D341Med (cell line): ENCODE measurements at regions not wholly inside any gene's neighbourhood (a gene's known extent, or its start where the extent isn't known, plus 50 kb on each side); places are given as distances from the start of the nearest gene placed in this dataset.

Source experiments
- DNase-seq: peaks from one replicate; pipeline ENCODE4 v3.0.0; 2012; ENCODE audit warnings: low spot score

DNA sequence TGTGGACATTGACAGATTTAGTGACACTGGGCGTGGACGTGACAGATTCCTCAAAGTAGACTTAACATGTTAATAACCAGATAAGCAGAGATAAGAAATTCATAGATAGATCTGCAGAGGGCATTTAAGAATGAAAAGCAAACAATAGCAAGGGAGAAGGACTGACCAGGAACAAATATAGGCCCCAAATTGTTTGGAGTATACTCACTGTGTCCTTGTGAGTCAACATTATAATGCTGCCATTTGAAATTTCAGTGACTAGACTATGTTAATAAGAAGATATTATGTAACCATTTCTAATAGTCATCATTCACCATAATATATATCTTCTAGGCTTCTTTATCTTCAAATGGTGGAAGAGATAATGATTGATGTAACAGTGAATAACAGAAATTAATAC lies 78.1 kb upstream of the SLC38A11 start:
- DNase-seq: no peak

DNA sequence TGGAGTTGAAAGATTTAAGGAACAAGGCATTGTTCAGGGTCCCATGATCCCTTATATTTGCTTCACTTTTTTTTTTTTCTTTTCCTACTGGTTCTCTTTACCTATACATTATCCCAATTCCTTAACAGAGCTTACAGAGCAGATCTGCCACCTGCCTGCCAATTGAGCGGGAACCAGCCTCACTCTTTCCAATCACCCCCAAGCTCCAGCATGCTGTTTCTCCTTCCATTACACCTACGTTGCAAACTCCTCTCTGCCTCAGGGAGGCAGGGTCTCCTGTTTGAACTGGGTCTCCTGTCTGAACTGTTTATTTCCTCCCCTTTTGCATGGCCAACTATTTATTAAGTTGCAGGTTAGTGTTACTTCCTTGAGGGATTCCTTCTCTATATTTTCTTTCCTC lies 77.2 kb upstream of the SLC38A11 start:
- DNase-seq: no peak

DNA sequence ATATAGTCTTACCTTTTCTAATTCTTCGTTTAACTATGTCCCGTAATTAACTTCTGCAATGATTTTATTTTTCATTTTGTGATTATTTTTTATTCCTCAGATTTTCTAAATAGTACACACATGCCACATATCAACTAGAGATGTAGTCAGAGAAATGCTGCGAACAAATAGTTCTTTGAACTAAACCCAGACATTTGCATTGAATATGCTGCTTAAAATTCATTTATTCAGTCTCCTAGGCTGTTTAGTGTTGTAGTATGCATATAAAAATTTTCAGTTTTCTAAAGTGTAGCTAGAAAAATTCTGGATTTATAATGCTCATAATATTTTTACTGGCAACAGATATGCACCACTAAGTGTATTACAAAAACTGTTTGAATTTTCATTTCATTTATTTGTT lies 68.9 kb upstream of the SLC38A11 start:
- no peak for DNase-seq

DNA sequence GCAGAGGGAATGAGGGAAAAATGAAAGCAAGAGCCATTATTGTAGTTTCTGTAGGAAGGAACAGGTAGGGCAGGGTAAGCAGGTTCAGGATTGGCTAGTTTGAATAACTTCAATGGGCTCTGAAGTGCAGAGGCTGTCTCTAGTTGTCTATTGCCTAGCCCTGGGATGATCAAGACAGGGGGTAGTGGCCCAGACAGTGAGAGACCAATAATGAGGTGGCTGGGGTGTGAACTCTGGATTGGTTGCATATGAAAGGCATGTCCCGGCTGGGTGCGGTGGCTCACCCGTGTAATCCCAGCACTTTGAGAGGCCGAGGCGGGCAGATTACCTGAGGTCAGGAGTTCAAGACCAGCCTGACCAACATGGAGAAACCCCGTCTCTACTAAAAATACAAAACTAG lies 67.5 kb upstream of the SLC38A11 start:
- no peak for DNase-seq

DNA sequence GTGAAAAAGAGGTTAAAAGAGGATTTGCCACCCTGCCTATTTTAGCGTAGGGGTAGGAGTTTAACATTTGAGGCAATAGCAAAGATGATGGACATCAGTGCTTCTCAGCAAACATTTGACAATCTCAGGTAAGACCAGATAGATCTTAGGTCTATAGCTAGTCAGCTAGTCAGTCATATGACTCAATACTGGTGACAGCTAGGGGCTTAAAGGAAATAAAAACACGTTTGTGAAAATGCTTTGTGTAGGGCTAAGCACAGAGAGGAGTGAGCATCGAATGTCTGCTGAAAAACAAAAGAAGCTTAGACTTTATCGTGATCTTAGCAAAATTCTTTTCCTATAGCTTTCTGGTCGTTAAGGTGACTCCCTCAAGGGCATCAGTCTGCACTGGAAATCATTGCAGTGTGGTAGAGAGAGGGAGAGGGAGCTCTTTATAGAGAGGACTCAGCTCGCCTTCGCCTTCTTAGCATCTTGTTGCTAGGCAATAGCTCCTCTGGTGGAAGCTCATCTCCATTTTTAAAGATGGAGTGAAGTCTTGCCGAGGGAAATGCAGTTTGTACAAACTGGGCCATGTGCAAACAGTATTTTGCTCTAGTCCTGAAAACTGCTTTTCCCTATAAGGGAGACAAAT lies 62.8 kb upstream of the SLC38A11 start:
- no peak for DNase-seq

DNA sequence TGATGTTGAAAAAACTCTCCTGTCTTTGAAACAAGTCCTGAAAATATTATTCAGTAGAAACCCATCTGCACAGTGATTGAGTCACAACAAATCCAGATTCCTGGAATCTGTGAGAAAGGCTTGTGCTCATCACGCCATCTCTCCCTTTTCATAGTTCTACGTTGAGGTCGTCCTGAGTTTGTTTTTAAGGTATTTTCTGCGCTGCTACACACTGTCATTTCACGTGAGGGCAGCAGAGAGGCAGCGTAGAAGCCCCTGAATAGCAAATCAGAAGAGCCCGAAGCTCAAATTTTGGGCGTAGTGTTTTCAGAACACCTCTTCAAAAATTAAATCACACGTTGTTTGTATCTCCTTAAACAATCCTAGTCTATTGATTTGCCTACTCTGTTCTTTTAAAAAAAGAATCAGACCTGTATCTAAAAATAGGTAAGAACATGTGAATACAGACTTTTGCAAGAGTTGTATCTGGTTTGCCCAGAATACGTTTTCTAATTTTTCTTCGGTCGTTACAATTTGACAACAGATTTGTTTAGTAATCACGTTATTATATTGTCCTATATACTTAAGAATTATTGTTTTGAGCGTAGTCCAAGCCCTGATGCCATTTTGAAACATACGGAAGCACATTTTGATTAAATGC lies 61.6 kb upstream of the SLC38A11 start:
- DNase-seq: peak; percentile 60

DNA sequence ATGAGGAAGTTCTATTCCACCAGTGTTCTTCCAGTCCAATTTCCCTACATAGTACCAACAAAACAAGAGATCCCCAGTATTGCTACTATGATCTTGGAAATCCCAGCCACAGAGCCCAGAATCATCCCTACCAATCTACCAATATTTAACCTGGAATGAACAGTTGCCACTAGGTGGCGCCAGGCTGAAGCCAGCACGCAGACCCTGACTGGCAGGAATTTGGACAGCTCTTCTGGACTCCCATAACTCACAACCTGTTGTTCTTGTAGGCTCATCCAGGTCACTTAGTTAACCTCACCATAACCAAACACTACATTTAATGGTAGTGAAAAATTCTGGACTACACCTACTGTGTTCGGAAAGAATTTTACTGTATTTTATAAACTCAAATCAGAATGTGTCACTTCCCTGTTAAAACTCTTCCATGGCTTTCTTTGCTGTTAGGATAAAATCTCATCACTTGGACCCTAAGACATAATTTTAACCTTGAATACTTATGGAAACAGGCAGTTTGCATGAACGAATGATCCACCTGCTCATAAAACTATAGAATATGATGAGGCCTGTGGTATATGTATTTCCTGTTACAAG lies 59.8 kb upstream of the SLC38A11 start:
- peak; percentile 73 for DNase-seq

DNA sequence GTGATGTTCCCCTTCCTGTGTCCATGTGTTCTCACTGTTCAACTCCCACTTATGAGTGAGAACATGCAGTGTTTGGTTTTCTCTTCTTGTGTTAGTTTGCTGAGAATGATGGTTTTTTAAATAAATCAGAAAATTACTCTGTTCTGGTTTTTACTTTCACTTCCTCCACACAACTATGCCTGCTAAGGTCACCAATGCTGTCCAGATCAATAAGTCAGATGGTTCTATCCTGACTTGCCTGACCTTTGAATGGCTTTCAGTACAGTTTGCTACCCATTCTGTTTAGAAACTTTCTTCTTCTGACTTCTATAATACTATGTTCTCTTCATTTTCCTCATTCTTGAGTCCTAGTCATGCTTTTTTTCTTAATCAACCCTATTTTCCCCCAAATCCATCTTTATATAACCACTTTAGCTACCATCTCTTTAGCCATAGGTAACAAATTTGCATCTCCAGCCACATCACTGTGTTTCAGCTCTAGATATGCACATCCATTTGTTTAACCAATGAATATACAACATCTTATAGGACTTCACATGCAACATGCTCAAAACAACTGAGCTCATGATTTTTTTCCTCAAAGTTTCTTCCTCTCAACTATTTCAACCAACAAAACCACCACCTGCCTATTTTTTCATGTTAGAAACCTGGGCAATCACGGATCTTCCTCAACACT lies 58.8 kb upstream of the SLC38A11 start:
- DNase-seq: no peak

DNA sequence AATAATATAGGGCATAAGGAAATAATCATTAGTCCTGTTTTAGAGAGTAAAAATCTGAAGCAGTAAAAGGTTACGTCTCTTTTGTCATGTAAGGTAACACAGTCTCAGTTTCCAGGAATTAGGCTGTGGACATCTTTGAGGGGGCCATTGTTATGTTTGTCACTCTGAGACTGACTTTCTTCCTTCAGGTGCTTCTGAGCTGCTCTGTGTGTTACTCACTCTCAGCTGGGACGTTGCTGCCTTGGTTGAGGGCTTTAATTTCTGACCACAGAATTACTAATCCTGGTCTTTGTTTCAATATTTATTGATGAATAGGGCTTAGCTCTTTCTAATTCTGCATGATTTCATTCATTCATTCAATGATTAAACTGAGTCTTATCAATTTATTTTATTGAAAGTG lies 55.9 kb upstream of the SLC38A11 start:
- no peak for DNase-seq

DNA sequence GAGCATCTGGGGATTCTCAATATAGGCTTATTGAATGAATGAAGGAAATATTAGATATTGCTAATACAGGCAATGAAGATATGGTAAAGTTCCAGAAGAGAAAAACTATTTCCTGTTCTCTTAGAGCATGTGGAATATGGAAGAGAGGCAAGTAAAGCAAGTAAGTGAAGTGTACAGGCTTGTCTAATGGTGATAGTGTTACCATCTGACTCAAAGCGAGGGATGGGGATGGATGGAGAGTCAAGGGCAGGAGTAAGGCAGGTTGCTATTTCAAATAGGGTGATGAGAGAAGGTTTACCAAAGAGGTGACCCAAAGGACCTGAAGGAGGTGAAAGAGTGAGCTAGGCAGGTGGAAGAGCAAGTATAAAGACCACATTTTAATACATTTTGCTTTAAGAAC lies 55.2 kb upstream of the SLC38A11 start:
- no peak for DNase-seq

DNA sequence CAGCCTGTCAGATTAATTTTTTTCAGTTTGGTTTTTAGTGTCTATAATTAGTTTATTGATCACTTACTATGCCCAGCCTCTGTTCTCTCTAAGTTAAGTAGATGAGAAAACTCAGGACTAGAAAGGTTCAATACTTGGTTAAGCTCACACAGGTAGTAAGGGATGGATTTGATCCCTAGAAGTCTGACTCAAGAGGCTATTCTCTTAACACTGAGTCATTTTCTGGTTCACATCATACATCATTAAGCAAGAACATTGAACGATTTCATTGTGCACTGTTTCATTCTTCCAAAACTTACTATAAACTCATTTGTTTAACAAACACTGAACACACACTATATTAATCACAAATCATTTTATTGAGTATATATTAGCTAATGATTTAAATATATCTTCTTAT lies 54.1 kb upstream of the SLC38A11 start:
- DNase-seq: no peak

DNA sequence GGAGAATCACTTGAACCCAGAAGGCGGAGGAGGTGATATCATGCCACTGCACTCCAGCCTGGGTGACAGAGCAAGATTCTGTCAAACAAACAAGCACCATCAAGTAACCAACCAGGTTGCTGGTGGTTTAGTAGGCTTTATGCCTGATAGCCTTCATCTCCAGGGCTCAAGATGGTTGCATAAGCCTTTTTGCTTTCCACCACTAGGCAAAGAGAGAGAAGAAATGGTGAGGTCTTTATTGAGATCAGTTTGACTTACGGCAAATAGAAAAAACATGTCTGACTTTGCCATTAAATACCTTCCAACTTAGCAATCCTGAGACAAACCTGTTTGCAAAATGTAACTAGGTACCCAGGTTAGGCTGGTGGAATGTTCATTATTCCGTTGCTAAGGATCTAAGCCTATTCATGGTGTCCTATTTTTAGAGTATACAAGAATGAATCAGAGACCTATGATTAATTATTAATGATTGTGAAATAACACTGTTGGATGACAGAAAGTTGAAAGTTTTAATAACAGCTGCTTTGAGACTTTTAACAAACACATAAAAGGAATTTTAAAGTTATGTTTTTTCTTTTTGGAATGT lies 53.5 kb upstream of the SLC38A11 start:
- DNase-seq: no peak

DNA sequence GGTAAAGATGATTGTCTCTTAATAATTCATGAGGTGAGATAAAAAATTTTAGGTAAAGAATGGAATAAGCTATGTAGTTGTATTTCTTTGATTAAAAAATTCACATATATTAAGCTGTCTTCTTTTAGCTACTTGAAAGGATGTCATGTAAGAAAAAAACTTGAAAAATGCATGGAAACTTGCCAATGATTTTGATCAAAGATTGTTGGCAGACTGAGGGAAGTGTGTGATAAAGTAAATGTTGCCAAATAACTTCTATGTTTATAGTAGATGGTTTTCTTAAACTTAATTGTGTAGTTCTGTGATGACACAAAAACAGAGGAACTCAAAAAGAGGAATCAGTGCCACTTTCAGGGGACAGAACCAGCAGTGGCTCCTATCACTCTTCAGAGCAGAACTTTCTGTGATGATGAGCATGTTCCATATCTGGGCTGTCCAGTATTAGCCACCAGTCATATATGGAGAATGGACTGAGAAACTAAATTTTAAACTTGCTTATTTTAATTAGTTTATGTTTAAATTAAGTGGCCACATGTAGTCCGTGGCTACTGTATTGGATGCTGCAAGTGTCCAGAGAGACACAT lies 51.9 kb upstream of the SLC38A11 start:
- DNase-seq: no peak
